ENCODE measurements at regions not wholly inside any gene's neighbourhood (a gene's known extent, or its start where the extent isn't known, plus 50 kb on each side); places are given as distances from the start of the nearest gene placed in this dataset.

DNA sequence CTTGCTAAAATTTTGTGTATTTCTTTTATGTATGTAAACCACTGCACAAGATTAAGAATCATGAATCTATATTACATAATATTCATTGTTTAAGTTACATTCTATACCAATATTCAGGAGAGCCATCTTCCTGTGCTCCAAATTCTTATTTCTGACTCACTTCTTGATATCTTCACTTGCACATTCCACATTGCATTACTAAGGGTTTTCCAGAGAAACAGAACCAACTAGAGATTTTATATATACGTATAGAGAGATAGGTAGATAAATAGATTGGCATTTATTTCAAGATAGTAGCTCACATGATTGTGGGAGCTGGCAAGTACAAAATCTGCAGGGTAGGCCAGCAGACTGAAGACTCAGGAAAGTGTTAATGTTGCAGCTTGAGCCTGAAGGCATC lies 222.2 kb upstream of the PRSS16 start:
- ATAC-seq, result no peak
- no peaks in the 10 kb centered on the region for H3K36me3 ChIP-seq (ENCODE audit: control insufficient read depth, insufficient read depth, low read length)
- BruUV-seq (replicated peaks), result no TSS peak
- H3K27me3 ChIP-seq (ENCODE audit: control insufficient read depth, insufficient read depth, low read length), result no peaks in the 10 kb centered on the region
- DNase-seq (ENCODE audit: low read depth, low spot score), result no peak
- H3K27ac ChIP-seq (ENCODE audit: low read length), result no peak overlapping the region
- ChIA-PET POLR2A (no interaction called here), CTCF (no interaction called here)
- in situ Hi-C loops (cut with HindIII; ENCODE audit: low pct_unique_long_range_greater_than_20kb, low sequenced_read_pairs), result no loop called here
- 0 out of 2 replicates have a peak, but pooled peaks cover 3% of the 10 kb centered on the region for H3K9me3 ChIP-seq (ENCODE audit: control insufficient read depth, insufficient read depth, low read depth, low read length)
- H3K4me3 ChIP-seq (ENCODE audit: low read depth in 2 of 2, low read length in 2 of 2), result no peak overlapping the region
- intact Hi-C loops (cut with micrococcal nuclease; ENCODE audit: unreplicated experiment), result no loop called here
- no peaks in the 10 kb centered on the region; the same call in 1 of the 2 replicates for H3K4me1 ChIP-seq (ENCODE audit: control insufficient read depth, insufficient read depth, low read length)
- TF ChIP-seq POLR2AphosphoS5 (IDR thresholded peaks at IDR 0.05; ENCODE audit: low read depth, low read length) (no peak), REST (IDR thresholded peaks at IDR 0.05; ENCODE audit: insufficient read depth in 1 of 2, low read depth in 2 of 2, low read length in 1 of 2) (no peak), SIN3A (IDR thresholded peaks at IDR 0.05; ENCODE audit: borderline replicate concordance, insufficient read depth, low read depth, low read length) (no peak), TCF7L2 (IDR thresholded peaks at IDR 0.05; ENCODE audit: low read depth, low read length) (no peak)
- TF ChIP-seq, protein P1, sequence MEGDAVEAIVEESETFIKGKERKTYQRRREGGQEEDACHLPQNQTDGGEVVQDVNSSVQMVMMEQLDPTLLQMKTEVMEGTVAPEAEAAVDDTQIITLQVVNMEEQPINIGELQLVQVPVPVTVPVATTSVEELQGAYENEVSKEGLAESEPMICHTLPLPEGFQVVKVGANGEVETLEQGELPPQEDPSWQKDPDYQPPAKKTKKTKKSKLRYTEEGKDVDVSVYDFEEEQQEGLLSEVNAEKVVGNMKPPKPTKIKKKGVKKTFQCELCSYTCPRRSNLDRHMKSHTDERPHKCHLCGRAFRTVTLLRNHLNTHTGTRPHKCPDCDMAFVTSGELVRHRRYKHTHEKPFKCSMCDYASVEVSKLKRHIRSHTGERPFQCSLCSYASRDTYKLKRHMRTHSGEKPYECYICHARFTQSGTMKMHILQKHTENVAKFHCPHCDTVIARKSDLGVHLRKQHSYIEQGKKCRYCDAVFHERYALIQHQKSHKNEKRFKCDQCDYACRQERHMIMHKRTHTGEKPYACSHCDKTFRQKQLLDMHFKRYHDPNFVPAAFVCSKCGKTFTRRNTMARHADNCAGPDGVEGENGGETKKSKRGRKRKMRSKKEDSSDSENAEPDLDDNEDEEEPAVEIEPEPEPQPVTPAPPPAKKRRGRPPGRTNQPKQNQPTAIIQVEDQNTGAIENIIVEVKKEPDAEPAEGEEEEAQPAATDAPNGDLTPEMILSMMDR (IDR thresholded peaks at IDR 0.05), result no peak

- H3K9me3 ChIP-seq (ENCODE audit: control insufficient read depth, insufficient read depth, low read depth, low read length), result 0 out of 2 replicates have a peak, but pooled peaks cover 3% of the 10 kb centered on the region
- no peaks in the 10 kb centered on the region for H3K4me1 ChIP-seq (ENCODE audit: control insufficient read depth, insufficient read depth, low read length)
- BruUV-seq (replicated peaks), result no TSS peak
- H3K36me3 ChIP-seq (ENCODE audit: control insufficient read depth, insufficient read depth, low read length), result no peaks in the 10 kb centered on the region
- in situ Hi-C loops (cut with HindIII; ENCODE audit: low pct_unique_long_range_greater_than_20kb, low sequenced_read_pairs) (no loop called here), intact Hi-C loops (cut with micrococcal nuclease; ENCODE audit: unreplicated experiment) (loop anchor here (1.0 kb wide), 1 partner anchor 26 kb away; no protein-coding TSS in a partner anchor)
- CTCF ChIA-PET, result no interaction called here
- no peak overlapping the region for H3K27ac ChIP-seq (ENCODE audit: low read length)
- H3K4me3 ChIP-seq (ENCODE audit: low read depth in 2 of 2, low read length in 2 of 2), result no peak overlapping the region
- no peak for DNase-seq (ENCODE audit: low read depth, low spot score)
- POLR2A ChIA-PET, result no interaction called here
- TF ChIP-seq, protein P1 (IDR thresholded peaks at IDR 0.05), result no peak
- TF ChIP-seq SIN3A (IDR thresholded peaks at IDR 0.05; ENCODE audit: borderline replicate concordance, insufficient read depth, low read depth, low read length) (no peak), REST (IDR thresholded peaks at IDR 0.05; ENCODE audit: insufficient read depth in 1 of 2, low read depth in 2 of 2, low read length in 1 of 2) (no peak), POLR2AphosphoS5 (IDR thresholded peaks at IDR 0.05; ENCODE audit: low read depth, low read length) (no peak), TCF7L2 (IDR thresholded peaks at IDR 0.05; ENCODE audit: low read depth, low read length) (no peak)
- no peaks in the 10 kb centered on the region for H3K27me3 ChIP-seq (ENCODE audit: control insufficient read depth, insufficient read depth, low read length)
- ATAC-seq, result no peak
Observed at GRCh38 chr6:27026361-27026760, 221.1 kb upstream of the PRSS16 start.

All from Panc1 (cell line).